ENCODE measurements at regions not wholly inside any gene's neighbourhood (a gene's known extent, or its start where the extent isn't known, plus 50 kb on each side); places are given as distances from the start of the nearest gene placed in this dataset.
"Not testable (repeated sequence)": the region's sequence is repeated elsewhere in the genome, so short reads cannot be mapped to it uniquely, and the experiment has no call there.

DNA sequence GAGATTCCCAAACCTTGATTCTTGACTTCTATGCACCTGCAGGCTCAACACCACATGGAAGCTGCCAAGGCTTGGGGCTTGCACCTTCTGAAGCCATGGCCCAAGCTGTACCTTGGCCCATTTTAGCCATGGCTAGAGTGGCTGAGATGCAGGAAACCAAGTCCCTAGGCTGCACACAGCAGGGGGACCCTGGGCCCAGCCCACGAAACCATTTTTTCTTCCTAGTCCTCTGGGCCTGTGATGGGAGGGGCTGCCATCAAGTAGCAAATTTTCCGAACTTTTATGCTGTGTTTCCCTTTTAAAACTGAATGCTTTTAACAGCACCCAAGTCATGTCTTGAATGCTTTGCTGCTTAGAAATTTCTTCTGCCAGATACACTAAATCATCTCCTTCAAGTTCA is 253.9 kb upstream of the RPS23 start:
- DNase-seq, result not testable (repeated sequence)

DNA sequence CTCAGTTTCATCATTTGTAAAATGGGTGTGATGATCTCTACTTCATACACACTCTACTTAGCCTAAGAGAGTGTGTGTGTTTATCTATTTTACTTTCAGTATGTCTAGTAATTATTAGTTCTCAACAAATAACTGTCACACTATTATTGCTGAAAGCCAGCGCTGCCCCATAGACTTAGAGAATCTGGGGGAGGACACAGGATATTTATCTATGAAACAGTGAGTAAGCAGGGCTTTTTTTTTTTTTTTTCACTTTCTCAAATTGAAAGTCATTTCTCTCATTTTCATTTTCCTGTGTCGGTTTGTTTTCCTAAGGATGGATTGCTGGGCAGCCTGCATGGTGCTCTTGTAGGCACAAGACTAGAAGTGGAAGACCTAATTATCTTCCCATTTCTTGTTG is 248.4 kb upstream of the RPS23 start:
- no peak for DNase-seq

DNA sequence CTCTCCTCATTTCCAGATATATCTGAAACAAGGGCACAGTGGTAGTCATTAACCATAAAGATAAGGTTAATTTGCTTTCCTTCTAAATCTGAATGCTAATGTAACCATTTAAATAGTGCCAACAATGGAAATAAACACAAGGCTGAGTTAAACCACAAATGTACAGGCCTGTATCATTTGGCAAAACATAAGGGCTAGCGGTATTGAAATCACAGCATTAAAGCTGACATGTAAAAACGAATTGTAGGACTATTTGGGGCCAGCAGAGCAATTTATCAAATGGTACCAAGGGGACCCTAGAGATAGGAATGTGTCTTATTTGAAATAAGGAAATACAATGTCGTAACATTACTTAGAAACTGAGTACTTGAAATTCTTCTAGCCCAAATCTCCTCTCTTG is 247.5 kb upstream of the RPS23 start:
- DNase-seq, result no peak

DNA sequence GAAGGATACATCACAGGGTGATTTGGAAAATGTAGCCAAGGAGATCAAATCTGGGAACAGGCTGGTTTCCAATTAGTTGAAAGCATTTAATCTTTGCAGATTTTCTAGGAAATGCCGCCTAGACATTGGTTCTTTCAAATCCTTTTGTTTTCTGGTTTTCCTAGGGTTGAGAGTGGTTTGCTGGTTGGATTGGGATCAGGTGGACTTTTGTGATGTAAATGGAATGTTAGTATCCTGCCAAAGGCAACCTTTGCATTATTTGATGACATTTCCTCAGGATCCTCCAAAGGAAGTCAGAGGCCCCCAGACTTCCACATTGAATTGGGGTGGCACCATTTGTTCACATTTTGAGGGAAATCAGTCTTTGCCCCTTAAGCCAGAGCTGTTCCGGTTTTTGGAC is 245.5 kb upstream of the RPS23 start:
- DNase-seq, result no peak

DNA sequence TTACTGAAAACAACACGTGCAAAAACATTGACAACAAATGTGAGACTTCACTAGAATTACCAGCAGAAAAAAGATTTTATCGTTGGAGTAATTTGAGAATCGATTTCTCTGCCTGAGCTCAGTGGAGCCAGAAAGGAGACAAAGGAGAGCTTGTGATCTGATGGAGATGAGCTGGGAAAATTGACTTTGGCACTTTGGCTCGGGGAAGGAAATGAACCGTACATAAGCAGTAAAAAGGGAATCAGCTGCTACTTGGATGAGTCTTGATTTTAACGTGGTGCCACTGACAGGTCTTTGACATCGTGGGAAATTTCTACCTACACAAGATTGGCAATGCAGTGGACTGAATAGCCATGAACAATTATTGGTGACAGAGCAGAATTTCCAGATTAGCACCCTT is 244.7 kb upstream of the RPS23 start:
- DNase-seq, result no peak

DNA sequence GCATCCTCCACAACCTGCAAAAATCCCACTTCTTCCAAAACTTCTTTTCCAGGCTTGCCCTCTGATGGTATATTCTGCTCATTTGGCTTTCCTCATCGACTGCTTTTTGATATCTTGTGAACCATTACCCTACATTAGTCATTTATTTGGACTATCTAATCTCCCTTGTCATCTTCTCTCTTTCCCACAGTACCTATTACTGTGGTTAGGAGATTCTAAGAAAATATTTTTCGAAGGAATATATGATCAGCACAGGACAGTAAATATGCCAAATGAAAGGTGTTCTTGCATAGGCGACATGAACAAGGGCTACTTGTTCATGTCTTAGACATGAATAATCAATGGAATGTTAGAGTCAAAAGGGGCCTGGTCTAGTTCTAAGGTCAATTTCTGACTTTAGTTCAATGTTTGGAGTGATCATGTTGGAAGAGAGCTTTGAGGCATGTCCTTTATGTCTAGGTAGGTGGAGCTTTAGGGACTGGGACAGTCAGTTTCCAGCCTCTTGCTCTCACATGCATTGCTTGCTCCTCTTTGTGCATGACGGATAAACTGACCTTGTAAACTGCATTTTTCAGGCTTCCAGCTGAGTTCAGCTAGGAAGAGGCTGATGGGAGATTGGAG is 243.4 kb upstream of the RPS23 start:
- DNase-seq, result no peak

DNA sequence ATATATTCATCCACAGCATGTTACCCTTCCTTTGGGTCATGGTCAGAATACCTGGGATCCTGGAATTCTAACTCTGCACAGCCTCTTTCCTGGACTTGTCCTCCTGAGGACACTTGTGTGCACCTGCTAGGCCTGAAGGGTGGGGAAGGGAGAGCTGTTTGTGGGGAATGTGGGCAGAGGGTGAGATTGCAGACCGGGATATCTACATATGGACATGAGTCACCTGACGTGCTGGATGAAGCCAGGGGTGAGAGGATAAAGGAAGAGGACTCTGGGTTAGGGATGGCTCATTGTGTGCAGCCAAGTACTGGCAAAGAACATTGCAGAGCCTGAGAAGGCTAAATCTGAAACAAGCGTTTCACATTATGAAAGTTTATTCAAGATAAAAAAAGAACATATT is 241.4 kb upstream of the RPS23 start:
- DNase-seq, result no peak

DNA sequence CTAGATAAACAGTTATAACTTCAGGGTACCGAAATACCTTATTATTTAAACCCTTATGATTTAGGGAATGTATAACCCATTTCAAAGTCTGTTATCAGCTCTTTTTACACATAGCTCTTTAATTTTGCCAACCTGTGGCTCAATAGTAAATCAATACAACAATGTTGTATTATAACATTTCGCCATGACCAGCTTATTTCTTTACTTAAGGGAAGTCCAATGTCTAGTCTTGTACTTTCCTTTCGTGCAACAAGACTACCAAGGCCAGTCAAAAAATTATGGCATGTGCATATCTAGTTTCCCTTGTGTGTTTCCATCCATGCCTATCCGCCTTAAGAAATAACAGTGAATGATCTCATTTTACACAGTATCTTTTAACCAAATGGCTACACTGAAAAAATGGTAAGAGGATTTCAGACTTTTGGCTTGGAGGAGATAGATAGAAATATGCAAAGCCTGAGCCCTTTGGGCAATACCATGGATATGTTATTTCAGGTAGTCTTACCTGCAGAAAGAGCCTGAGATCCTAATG is 239.5 kb upstream of the RPS23 start:
- no peak for DNase-seq

DNA sequence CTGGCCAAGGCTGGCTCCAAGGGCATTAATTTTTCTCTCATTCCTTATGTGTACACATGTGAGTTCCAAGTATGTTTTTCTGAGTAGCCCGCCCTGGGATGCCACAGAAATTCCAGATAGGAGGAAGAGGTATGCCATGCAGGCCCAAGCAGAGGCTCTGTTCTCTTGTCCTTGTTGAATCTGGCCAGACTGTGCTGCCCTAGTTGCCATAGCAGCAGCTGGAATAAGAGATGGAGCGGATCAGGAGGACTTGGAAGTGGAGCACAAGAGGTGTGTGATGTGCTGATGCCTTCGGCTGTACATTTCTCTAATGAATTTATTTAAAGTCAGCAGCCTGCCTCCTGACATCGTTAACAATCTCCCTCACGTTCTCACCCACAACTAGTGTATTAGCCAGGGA is 235.6 kb upstream of the RPS23 start:
- DNase-seq, result peak in 1 of 2 experiments; percentile 3

DNA sequence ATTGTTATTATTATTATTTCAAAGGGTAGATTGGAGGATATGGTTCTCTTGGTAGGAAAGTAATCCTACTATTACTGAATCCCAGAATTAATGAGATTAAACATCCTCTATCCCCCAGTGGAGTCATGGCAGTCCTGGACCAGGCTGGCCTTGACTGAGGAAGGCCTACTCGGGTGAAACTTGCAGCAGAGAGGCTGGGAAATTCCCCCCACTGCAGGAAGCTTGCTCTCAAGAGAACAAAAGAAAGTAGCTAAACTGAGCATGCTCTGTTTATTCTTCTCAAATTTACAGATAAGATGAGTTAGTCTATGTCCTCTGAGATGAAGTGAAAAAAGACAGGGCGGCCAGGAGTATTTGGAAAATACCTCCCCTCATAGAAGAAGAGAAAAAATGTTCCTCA is 233.9 kb upstream of the RPS23 start:
- DNase-seq, result no peak

DNA sequence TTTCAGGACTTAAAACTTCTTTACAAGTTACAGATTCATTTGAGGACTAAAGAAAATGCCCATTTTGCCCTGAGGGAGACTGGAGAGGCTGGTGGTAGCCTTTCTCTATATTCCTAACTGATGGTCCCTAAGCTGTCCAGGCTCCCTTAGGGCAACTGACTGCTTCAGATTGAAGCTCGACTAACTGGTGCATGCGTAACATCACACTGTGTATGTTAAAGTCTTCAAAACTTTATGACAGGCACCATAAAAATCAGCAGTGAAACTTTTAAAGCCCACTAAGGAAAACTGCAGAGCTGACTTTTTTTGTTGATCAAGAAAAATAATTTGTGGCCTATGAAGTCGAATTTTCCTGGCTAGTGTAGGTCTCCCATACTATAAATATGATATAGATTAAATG is 233.0 kb upstream of the RPS23 start:
- no peak for DNase-seq

DNA sequence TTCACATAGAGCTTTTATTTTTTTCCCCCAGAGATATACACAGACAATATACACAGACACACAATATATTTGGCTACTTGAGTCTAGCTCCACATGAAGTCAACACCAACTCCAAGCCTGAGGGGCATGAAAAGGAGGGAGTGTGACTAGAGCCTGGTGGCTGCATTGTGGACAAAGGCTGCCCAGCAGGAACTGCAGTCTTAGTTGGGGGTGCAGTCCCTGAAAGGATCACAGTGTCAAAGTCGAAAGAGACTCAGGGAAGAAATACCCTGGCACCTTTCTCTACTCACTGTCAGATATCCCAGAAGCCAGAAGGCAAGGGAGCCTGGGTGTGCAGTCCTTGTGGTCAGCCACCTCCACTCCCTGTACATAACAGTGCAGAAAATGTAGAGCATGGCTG is 231.6 kb upstream of the RPS23 start:
- no peak for DNase-seq

DNA sequence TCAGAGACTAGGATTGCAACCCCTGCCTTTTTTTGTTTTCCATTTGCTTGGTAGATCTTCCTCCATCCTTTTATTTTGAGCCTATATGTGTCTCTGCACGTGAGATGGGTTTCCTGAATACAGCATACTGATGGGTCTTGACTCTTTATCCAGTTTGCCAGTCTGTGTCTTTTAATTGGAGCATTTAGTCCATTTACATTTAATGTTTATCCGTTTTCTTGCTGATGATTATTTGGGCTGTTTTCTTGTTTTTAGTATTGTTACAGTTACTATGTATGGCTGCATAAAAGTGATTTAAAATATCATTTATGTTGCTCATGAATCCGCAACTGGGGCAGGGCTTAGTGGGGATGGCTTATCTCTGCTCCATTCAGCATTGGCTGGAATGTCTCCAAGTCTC is 228.2 kb upstream of the RPS23 start:
- DNase-seq, result not testable (repeated sequence)

DNA sequence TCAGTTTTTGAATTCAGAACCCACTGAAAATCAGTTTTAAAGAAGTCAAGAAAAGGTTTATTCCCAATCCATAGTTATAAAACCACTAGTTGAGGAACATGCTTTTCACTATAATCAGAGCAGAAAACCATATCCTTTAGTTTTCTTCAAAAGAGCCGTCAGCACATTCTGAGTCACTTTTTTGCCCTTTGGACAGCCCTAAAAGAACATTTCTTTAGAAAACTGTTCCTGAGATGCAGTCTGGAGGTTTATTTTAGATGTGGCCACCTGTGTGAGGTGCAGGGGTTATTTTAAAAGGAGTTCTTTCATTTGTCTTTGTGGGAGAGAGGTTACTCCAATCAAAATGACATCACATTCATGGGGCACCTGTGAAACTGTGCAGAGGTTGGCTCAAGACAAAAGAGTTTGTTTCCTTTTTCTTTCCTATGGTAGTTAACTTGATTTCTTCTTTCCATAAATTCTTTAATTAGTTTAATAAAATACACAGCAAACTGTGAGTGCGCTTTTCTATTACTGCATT is 221.6 kb upstream of the RPS23 start:
- DNase-seq, result no peak

DNA sequence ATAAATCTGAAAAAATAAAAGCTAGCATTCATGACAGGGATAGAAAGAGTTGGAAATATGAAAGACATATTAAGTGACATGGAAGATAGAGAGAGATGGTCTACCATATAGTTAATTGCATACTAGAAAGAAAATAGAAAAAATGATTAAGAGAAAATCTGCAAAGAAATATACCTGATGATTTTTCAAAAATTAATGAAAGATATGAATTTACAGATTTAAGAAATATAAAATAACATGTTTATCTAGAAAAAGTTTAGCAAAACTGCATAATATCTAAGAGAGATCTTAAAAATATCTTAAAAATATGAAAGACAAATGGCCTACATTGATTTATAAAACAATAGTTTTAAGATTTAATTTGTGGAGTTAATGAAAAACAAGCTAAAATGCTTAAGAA is 219.1 kb upstream of the RPS23 start:
- DNase-seq, result no peak

DNA sequence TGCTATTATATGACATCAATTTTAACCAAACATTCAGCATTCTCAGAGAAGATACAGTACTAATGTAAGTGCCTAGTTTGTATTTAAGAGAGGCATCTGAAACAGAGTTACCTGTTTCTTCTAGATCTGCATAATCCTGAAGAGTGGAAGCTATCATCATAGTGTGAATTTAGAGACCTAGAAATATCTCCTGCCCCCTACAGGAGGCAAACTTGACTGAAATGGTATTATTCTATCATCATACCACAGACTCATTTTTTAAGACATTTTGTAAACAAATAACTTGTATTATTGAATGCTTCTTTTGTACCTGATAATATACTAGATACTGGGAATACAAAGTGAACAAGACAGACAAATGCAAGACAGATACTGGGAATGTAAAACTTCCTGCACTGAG is 216.8 kb upstream of the RPS23 start:
- no peak for DNase-seq

DNA sequence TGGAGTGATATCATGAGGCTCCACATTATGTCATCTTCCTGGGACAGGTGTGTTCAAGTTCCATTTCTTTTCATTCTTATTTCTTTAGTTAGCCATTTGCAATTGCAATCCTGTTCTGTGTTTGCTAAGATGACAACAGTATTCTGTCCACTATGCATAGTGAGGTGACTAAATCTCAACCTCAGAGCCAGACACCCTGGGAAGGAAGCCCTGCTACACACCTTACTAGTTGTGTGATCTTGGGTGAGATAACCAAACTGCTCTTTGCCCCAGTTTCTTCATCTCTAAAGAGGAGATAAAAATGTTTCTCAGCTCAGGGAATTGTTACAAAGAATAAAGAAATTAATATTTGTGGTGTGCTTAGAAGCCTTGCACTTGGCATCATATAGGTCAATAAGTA is 215.1 kb upstream of the RPS23 start:
- no peak for DNase-seq

DNA sequence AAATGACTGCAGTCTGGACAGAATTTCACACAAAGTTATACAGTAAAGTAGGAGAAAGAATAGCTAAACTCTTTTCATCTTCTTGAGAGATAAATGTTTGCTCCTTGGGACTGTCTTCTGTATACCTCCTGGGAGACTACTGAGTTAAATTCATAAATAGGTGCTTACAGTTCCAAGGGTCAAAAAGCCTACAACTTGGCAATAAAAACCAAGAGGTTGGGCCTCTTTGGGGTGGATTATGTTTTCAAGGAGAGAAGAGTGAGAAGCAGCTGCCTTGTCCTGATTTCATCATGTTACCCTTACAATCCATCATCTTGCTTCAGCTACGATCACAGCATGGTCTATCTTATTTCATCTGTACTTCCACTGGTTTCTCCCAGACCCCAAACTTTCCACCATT is 213.2 kb upstream of the RPS23 start:
- no peak for DNase-seq

DNA sequence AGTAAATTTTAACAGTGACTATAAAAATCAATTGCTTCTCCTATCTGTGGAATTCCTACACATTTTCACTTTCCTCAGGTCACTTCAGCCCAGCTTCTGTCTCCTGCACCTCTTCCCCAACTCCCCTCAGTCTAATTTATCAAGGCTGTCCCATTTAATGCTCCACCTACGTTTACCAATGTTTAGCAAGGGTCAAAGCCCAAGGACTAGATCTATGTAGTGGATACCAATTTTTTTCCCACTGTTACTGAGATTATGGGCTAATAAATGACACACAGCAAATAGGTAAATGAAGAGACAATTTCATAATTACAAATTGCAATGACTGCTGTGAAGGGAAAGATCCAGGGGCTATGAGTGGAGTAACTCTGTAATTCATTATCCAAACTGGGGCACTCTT is 211.5 kb upstream of the RPS23 start:
- DNase-seq, result no peak

DNA sequence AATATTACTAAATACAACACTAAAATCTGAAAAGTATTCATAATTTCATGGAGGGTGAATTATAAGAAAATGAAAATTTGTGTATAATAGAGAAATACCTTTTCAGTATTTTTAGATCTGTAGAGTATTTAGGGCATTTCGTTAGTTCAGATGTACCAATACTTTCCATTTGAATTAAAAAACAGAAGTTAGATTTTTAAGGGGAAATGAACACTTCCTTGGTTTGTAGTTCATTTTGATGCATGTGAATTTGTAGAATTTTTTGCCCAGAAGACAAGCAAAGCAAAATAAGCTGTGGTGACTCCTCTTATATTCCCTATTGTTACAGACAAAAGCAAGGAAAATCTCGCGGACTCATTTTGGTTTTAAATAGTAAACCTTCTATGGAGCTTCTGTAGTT is 209.0 kb upstream of the RPS23 start:
- DNase-seq, result no peak

DNA sequence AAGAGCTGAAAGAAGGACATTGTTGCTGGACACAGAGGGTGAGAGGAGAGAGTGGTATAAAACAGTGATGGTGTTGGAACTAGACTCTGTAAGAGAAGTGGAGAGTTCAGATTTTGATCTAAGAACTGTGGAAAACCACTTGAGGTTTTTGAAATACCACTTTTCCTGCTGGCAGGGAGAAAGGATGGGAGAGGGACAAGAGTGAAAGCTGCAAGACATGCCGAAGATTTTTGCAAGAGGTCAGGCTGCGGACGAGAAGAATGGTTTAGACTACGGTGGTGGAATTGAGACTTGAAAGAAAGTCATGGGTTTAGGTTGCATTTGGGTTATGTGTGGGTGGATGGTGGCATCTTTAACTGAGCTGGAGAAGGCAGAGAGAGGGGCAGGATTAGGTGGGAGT is 202.2 kb upstream of the RPS23 start:
- DNase-seq, result no peak

DNA sequence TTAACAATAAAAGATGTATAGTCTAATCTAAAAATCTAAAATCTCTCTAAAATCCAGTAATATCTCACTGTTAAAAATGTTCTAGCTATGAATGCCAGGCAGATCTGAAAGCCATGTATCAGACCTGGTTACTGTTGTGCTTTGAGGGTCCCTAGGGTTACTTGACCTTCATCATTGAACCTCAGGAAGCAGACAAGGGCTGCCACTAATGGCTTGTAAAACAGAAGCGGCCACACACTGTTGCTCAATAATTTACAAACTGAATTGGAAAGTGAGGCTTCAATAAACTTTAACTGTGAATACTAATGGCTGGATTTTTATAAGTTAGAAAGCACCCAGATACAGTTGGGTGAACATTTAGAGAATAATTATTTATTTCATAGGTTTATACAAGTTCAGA is 198.0 kb upstream of the RPS23 start:
- no peak for DNase-seq

DNA sequence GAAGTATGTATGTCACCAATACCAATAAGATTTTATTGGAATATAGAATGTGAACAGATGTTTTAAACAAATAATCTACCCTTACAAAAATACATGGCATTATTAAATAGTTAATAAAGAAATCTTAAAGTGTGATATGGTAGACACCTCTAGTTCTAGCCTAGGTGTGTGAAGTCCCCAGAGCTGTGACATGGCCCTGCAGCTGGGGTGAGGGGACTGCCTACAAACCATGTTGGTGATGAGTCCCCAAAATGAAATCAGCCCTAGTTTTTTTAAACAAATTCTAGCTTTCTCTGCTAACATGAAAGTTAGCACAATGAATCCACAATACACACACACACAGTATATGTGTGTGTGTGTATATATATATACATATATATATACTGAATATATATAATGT is 195.1 kb upstream of the RPS23 start:
- no peak for DNase-seq

DNA sequence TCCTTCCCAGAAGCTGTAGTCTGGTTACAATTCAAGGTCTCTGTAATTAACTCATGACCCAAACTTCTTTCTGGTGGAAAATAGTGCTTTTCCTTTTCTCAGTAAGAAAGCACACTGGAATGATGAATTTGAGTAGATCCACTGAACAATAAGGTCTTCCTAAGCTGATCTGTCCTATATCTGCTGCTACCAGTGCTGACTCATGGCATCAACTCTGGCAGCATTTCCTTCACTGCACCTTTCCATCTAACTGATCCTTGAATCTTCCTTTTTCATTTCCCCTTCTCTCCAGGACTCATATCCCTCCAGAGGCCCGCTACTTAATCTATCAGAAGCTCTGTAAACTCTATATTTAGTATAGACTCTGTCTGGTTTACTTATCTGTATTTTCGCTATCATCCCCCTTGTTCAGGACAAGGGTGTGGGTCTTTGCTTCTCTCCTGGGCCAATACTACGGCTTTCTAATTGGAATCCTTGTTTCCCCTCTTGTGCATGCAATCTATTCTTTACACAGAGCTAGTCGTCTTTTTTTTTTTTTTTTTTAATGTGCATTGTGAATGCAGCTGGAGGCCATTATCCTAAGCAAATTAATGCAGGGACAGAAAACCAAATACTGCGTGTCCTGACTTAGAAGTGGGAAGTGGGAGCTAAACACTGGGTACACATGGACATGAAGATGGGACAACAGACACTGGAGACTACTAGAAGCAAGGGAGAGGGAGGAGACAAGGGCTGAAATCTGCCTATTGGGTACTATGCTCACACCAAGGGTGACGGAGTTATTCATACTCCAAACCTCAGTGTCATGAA is 192.2 kb upstream of the RPS23 start:
- no peak for DNase-seq

Data from SHP77 (cell line).